NCI-H2227 (cell line): ENCODE measurements at regions not wholly inside any gene's neighbourhood (a gene's known extent, or its start where the extent isn't known, plus 50 kb on each side); places are given as distances from the start of the nearest gene placed in this dataset.
"Not testable (repeated sequence)": the region's sequence is repeated elsewhere in the genome, so short reads cannot be mapped to it uniquely, and the experiment has no call there.

Experiments used
- DNase-seq: peaks from one replicate; lab custom pipeline; 2025; ENCODE audit not compliant: unreplicated experiment; lab: John Stamatoyannopoulos, UW

GRCh38 chr6:14511061-14511586 is 393.6 kb downstream of the CD83 start:
- no peak for DNase-seq

- no peak for DNase-seq
Observed at GRCh38 chr6:14512246-14512645, 394.7 kb downstream of the CD83 start.

- DNase-seq: no peak
Observed at GRCh38 chr6:14513496-14514393, 396.2 kb downstream of the CD83 start.

GRCh38 chr6:14516956-14517355 is 399.4 kb downstream of the CD83 start:
- DNase-seq: no peak

- DNase-seq: no peak
Observed at GRCh38 chr6:14517516-14518105, 400.0 kb downstream of the CD83 start.

GRCh38 chr6:14518515-14519217 is 401.1 kb downstream of the CD83 start:
- no peak for DNase-seq

GRCh38 chr6:14520029-14520428 is 402.5 kb downstream of the CD83 start:
- DNase-seq: no peak

- DNase-seq: no peak
Observed at GRCh38 chr6:14520536-14520935, 403.0 kb downstream of the CD83 start.

GRCh38 chr6:14521141-14521540 is 403.6 kb downstream of the CD83 start:
- no peak for DNase-seq

GRCh38 chr6:14521861-14522260 is 404.3 kb downstream of the CD83 start:
- not testable (repeated sequence) for DNase-seq

- no peak for DNase-seq
Observed at GRCh38 chr6:14524319-14524718, 406.7 kb downstream of the CD83 start.

GRCh38 chr6:14530385-14530784 is 412.8 kb downstream of the CD83 start:
- no peak for DNase-seq

GRCh38 chr6:14533446-14533845 is 415.9 kb downstream of the CD83 start:
- DNase-seq: no peak

- DNase-seq: no peak
Observed at GRCh38 chr6:14537030-14537429, 419.5 kb downstream of the CD83 start.

GRCh38 chr6:14540276-14540675 is 422.7 kb downstream of the CD83 start:
- DNase-seq: no peak

- peak; percentile 87 for DNase-seq
Observed at GRCh38 chr6:14540810-14541540, 423.4 kb downstream of the CD83 start.

GRCh38 chr6:14542670-14543366 is 425.2 kb downstream of the CD83 start:
- DNase-seq: peak; percentile 19

- no peak for DNase-seq
Observed at GRCh38 chr6:14543971-14544585, 426.5 kb downstream of the CD83 start.

GRCh38 chr6:14544666-14545065 is 427.1 kb downstream of the CD83 start:
- DNase-seq: no peak

- DNase-seq: no peak
Observed at GRCh38 chr6:14545496-14545895, 427.9 kb downstream of the CD83 start.
